ENCODE measurements at regions not wholly inside any gene's neighbourhood (a gene's known extent, or its start where the extent isn't known, plus 50 kb on each side); places are given as distances from the start of the nearest gene placed in this dataset.
"Not testable (repeated sequence)": the region's sequence is repeated elsewhere in the genome, so short reads cannot be mapped to it uniquely, and the experiment has no call there.

GRCh38 chr10:64358907-64359306 lies 837.7 kb downstream of the REEP3 start:
- DNase-seq (ENCODE audit: low spot score), result no peak
- no peak for TF ChIP-seq CTCF (IDR thresholded peaks at IDR 0.05; ENCODE audit: extremely low read depth, missing control alignments)

GRCh38 chr10:64360240-64360639 lies 839.0 kb downstream of the REEP3 start:
- not testable (repeated sequence) for DNase-seq (ENCODE audit: low spot score)

- DNase-seq (ENCODE audit: low spot score), result no peak
- no peak for TF ChIP-seq CTCF (IDR thresholded peaks at IDR 0.05; ENCODE audit: extremely low read depth, missing control alignments)
Measured at GRCh38 chr10:64363687-64364086, 842.5 kb downstream of the REEP3 start.

GRCh38 chr10:64365663-64366062 lies 844.5 kb downstream of the REEP3 start:
- DNase-seq (ENCODE audit: low spot score), result no peak

GRCh38 chr10:64368298-64368697 lies 847.1 kb downstream of the REEP3 start:
- no peak for DNase-seq (ENCODE audit: low spot score)
- TF ChIP-seq CTCF (IDR thresholded peaks at IDR 0.05; ENCODE audit: extremely low read depth, missing control alignments), result no peak

More at GRCh38 chr10:64365663-64366062, 844.5 kb downstream of the REEP3 start:
- no peak for TF ChIP-seq CTCF (IDR thresholded peaks at IDR 0.05; ENCODE audit: extremely low read depth, missing control alignments)

- DNase-seq (ENCODE audit: low spot score), result no peak
- TF ChIP-seq CTCF (IDR thresholded peaks at IDR 0.05; ENCODE audit: extremely low read depth, missing control alignments), result no peak
Measured at GRCh38 chr10:64369885-64370773, 848.9 kb downstream of the REEP3 start.

- no peak for TF ChIP-seq CTCF (IDR thresholded peaks at IDR 0.05; ENCODE audit: extremely low read depth, missing control alignments)
- no peak for DNase-seq (ENCODE audit: low spot score)
Measured at GRCh38 chr10:64374346-64374745, 853.1 kb downstream of the REEP3 start.

GRCh38 chr10:64376167-64376566 lies 855.0 kb downstream of the REEP3 start:
- no peak for DNase-seq (ENCODE audit: low spot score)
- no peak for TF ChIP-seq CTCF (IDR thresholded peaks at IDR 0.05; ENCODE audit: extremely low read depth, missing control alignments)

Data from GM20000 (cell line).